Endothelial cell of umbilical vein (primary cell): ENCODE measurements at regions not wholly inside any gene's neighbourhood (a gene's known extent, or its start where the extent isn't known, plus 50 kb on each side); places are given as distances from the start of the nearest gene placed in this dataset.

ENCODE experiments used
- EZH2 ChIP-seq: IDR thresholded peaks from 2 replicates; pipeline ENCODE4 v1.6.1; 2012; ENCODE audit warnings: borderline replicate concordance, low read depth, mild to moderate bottlenecking, moderate library complexity, low read length, inconsistent platforms; ENCODE audit not compliant: severe bottlenecking
- FOS ChIP-seq: IDR thresholded peaks from 2 replicates; pipeline ENCODE4 v1.6.1; 2011; ENCODE audit warnings: mild to moderate bottlenecking, low read length, moderate library complexity, borderline replicate concordance; ENCODE audit not compliant: insufficient read depth
- GATA2 ChIP-seq: IDR thresholded peaks from 2 replicates; pipeline ENCODE4 v1.7.0; 2011; ENCODE audit warnings: low read depth, mild to moderate bottlenecking, moderate library complexity, mixed read lengths, low read length; ENCODE audit not compliant: insufficient read length, insufficient read depth
- JUN ChIP-seq: IDR thresholded peaks from 2 replicates; pipeline ENCODE4 v1.6.1; 2011; ENCODE audit warnings: borderline replicate concordance, low read depth; ENCODE audit not compliant: insufficient read length, insufficient read depth
- MYC ChIP-seq: IDR thresholded peaks from one replicate; pipeline ENCODE4 v1.6.1; 2011; ENCODE audit warnings: mild to moderate bottlenecking, low read depth, low read length
- POLR2A ChIP-seq: IDR thresholded peaks from 2 replicates; pipeline ENCODE4 v1.6.1; 2012; ENCODE audit warnings: low read depth, mild to moderate bottlenecking, control low read depth, low read length
- POLR2AphosphoS5 ChIP-seq: IDR thresholded peaks from 2 replicates; pipeline ENCODE4 v1.6.1; 2012; ENCODE audit warnings: low read depth, mild to moderate bottlenecking, control low read depth, low read length, moderate library complexity; ENCODE audit not compliant: insufficient read depth
- TF ChIP-seq, protein P1 (sequence below), 2 donors: IDR thresholded peaks; 1 replicate in 1 of 2; 2 replicates in 1 of 2; pipeline ENCODE4 v1.5.1; 2011; ENCODE audit warnings: low read length in 2 of 2, mild to moderate bottlenecking in 2 of 2, moderate library complexity in 2 of 2, control low read depth in 1 of 2, inconsistent platforms in 1 of 2, low read depth in 1 of 2; ENCODE audit not compliant: insufficient read depth in 1 of 2; ENCODE audit errors: extremely low read depth in 1 of 2
- TF ChIP-seq, protein P2 (sequence below): IDR thresholded peaks from 2 replicates; pipeline ENCODE4 v1.6.1; 2011; ENCODE audit not compliant: insufficient read depth, insufficient read length

DNA sequence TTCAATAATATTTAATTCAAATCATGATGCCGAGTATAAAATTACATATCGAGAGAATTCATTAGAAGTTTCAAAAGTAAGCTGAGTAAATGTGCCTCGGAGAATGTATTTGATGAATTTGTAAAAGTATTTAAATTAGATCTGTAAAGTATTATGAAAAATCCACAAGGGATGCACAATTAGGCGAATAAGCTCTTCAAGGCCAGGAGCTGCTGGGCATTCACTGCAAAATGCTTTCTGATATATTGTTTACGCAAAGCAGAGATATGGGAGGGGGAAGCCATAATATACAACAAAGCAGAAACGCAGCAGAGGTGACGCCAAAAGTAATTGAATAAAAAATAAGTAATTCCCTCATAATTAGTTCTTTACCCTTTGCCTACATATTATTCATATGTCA lies 1121.5 kb upstream of the TENM3 start:
- TF ChIP-seq MYC (no peak), POLR2A (no peak), EZH2 (no peak), POLR2AphosphoS5 (no peak), JUN (no peak), GATA2 (no peak), FOS (no peak)
- TF ChIP-seq, protein P1, sequence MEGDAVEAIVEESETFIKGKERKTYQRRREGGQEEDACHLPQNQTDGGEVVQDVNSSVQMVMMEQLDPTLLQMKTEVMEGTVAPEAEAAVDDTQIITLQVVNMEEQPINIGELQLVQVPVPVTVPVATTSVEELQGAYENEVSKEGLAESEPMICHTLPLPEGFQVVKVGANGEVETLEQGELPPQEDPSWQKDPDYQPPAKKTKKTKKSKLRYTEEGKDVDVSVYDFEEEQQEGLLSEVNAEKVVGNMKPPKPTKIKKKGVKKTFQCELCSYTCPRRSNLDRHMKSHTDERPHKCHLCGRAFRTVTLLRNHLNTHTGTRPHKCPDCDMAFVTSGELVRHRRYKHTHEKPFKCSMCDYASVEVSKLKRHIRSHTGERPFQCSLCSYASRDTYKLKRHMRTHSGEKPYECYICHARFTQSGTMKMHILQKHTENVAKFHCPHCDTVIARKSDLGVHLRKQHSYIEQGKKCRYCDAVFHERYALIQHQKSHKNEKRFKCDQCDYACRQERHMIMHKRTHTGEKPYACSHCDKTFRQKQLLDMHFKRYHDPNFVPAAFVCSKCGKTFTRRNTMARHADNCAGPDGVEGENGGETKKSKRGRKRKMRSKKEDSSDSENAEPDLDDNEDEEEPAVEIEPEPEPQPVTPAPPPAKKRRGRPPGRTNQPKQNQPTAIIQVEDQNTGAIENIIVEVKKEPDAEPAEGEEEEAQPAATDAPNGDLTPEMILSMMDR (IDR thresholded peaks at IDR 0.05; ENCODE audit: extremely low read depth in 1 of 2, insufficient read depth in 1 of 2, low read depth in 1 of 2, low read length in 2 of 2), result no peak
- TF ChIP-seq, protein P2, sequence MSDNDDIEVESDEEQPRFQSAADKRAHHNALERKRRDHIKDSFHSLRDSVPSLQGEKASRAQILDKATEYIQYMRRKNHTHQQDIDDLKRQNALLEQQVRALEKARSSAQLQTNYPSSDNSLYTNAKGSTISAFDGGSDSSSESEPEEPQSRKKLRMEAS, result no peak
